B cell (primary cell): ENCODE measurements at regions not wholly inside any gene's neighbourhood (a gene's known extent, or its start where the extent isn't known, plus 50 kb on each side); places are given as distances from the start of the nearest gene placed in this dataset.

ENCODE experiments used
- ATAC-seq: fragments of 200-7000 bp; cut with Tn5 transposase; one replicate; pipeline ENCODE4 v1.10.0; 2021; ENCODE audit warnings: low read depth, mild to moderate bottlenecking, moderate number of reproducible peaks, moderate library complexity
- CTCF ChIA-PET: fragments of 350-600 bp; sonication (Branson Sonifier 250); formaldehyde crosslinking; loops from one replicate; lab custom pipeline; 2021; ENCODE audit warnings: antibody characterized with exemption, inconsistent platforms; lab: Charles Lee
- POLR2A ChIA-PET: fragments of 350-600 bp; sonication (Branson Sonifier 250); formaldehyde crosslinking; loops from one replicate; lab custom pipeline; 2021; ENCODE audit warnings: antibody characterized with exemption; lab: Charles Lee
- DNase-seq: peaks from one replicate; pipeline ENCODE4 v3.0.0; 2013
- H2AFZ ChIP-seq: 2 replicates; pipeline ENCODE4 v1.6.1; 2012; ENCODE audit warnings: mild to moderate bottlenecking, low read depth, low read length; ENCODE audit not compliant: insufficient read depth, poor library complexity, severe bottlenecking
- H3K27ac ChIP-seq, 2 donors: 1 replicate in 1 of 2; 2 replicates in 1 of 2; pipeline ENCODE4 v1.5.1; 2012 to 2013; ENCODE audit warnings: low read length in 2 of 2, mild to moderate bottlenecking in 2 of 2, moderate library complexity in 1 of 2
- H3K27me3 ChIP-seq, 4 experiments: fragments of 200-600 bp in 1 of 4; sonication (generic) in 1 of 4; replicated peaks in 1 of 4; 1 replicate in 2 of 4; 2 replicates in 2 of 4; pipeline versions ENCODE4 v1.6.1 to v1.7.0; 2013 to 2016; ENCODE audit warnings: low read length in 3 of 4, mild to moderate bottlenecking in 2 of 4, mixed read lengths in 1 of 4, moderate library complexity in 1 of 4; ENCODE audit not compliant: insufficient read depth in 4 of 4, control insufficient read depth in 3 of 4; ENCODE audit errors: control extremely low read depth in 1 of 4
- H3K36me3 ChIP-seq, 2 experiments: replicated peaks in 1 of 2; 1 replicate in 1 of 2; 2 replicates in 1 of 2; pipeline versions ENCODE4 v1.6.1 to v1.7.1; 2013; ENCODE audit warnings: low read length in 1 of 2; ENCODE audit not compliant: insufficient read depth in 2 of 2, control insufficient read depth in 1 of 2; ENCODE audit errors: control extremely low read depth in 1 of 2, extremely low read depth in 1 of 2
- H3K4me1 ChIP-seq, 2 donors: fragments of 200-600 bp in 1 of 2; sonication (generic) in 1 of 2; 1 replicate in 1 of 2; 2 replicates in 1 of 2; pipeline versions ENCODE4 v1.5.1 to v1.6.1; 2013 to 2017; ENCODE audit warnings: low read length in 2 of 2; ENCODE audit not compliant: control insufficient read depth in 2 of 2, insufficient read depth in 2 of 2
- H3K4me2 ChIP-seq: replicated peaks from 2 replicates; pipeline ENCODE3; 2012; ENCODE audit warnings: mild to moderate bottlenecking, low read depth, low read length; ENCODE audit not compliant: poor library complexity, severe bottlenecking
- H3K4me3 ChIP-seq, 5 experiments: fragments of 200-600 bp in 1 of 5; sonication (generic) in 1 of 5; 1 replicate in 3 of 5; 2 replicates in 2 of 5; pipeline versions ENCODE4 v1.5.1 to v1.7.0; 2011 to 2016; ENCODE audit warnings: low read length in 4 of 5, mild to moderate bottlenecking in 4 of 5, low read depth in 2 of 5, control low read depth in 1 of 5, moderate library complexity in 1 of 5; ENCODE audit not compliant: insufficient read depth in 1 of 5; ENCODE audit errors: control extremely low read depth in 1 of 5, extremely low read depth in 1 of 5
- H3K79me2 ChIP-seq: fragments of 200-600 bp; sonication (generic); one replicate; pipeline ENCODE4 v1.6.0; 2016; ENCODE audit warnings: low read length; ENCODE audit not compliant: control insufficient read depth, insufficient read depth
- H3K9ac ChIP-seq: fragments of 200-600 bp; sonication (generic); 2 replicates; pipeline ENCODE4 v1.6.1; 2017; ENCODE audit warnings: mild to moderate bottlenecking, low read length, moderate library complexity
- H3K9me3 ChIP-seq, 3 donors: one replicate each; pipeline versions ENCODE4 v1.6.1 to v1.7.1; 2013; ENCODE audit warnings: low read length in 2 of 3; ENCODE audit not compliant: control insufficient read depth in 2 of 3, insufficient read depth in 1 of 3; ENCODE audit errors: control extremely low read depth in 1 of 3
- H4K20me1 ChIP-seq: 2 replicates; pipeline ENCODE4 v1.6.0; 2012; ENCODE audit warnings: mild to moderate bottlenecking, low read length; ENCODE audit not compliant: insufficient read depth, control insufficient read depth, poor library complexity, severe bottlenecking
- H3K27ac Mint-ChIP-seq: one replicate; pipeline ENCODE4 v1.8.0; 2021; ENCODE audit warnings: mixed read lengths
- H3K27me3 Mint-ChIP-seq: one replicate; pipeline ENCODE4 v1.8.0; 2021; ENCODE audit warnings: mixed read lengths
- H3K4me1 Mint-ChIP-seq: one replicate; pipeline ENCODE4 v1.8.0; 2021; ENCODE audit warnings: mixed read lengths
- H3K4me3 Mint-ChIP-seq: one replicate; pipeline ENCODE4 v1.8.0; 2021; ENCODE audit warnings: mixed read lengths
- H3K9me3 Mint-ChIP-seq: one replicate; pipeline ENCODE4 v1.8.0; 2022; ENCODE audit warnings: mixed read lengths; ENCODE audit not compliant: insufficient read depth
- EZH2 ChIP-seq: IDR thresholded peaks from 2 replicates; pipeline ENCODE4 v1.6.1; 2012; ENCODE audit warnings: borderline replicate concordance, low read depth, mild to moderate bottlenecking, moderate library complexity, low read length; ENCODE audit not compliant: insufficient read depth, poor library complexity, severe bottlenecking
- WGBS: methylation state at CpG from one replicate; pipeline ENCODE4 v1.1.5; 2013; ENCODE audit warnings: missing lambda C conversion rate; ENCODE audit not compliant: insufficient coverage; 5-methylcytosine and 5-hydroxymethylcytosine counted together
- intact Hi-C: fragments of 100-400 bp; cut with micrococcal nuclease; formaldehyde crosslinking; loops from one replicate; pipeline ENCODE4 v1.10.0; 2022
- TF ChIP-seq, protein P1 (sequence below): fragments of 200-600 bp; IDR thresholded peaks from one replicate; pipeline ENCODE4 v1.8.0; 2022; ENCODE audit warnings: antibody characterized with exemption, mild to moderate bottlenecking

GRCh38 chr11:37947821-37948220, 1349.8 kb upstream of the RAG2 start:
- no peak overlapping the region for H3K4me2 ChIP-seq
- no peaks in the 10 kb centered on the region for H3K27me3 Mint-ChIP-seq
- TF ChIP-seq, protein P1, sequence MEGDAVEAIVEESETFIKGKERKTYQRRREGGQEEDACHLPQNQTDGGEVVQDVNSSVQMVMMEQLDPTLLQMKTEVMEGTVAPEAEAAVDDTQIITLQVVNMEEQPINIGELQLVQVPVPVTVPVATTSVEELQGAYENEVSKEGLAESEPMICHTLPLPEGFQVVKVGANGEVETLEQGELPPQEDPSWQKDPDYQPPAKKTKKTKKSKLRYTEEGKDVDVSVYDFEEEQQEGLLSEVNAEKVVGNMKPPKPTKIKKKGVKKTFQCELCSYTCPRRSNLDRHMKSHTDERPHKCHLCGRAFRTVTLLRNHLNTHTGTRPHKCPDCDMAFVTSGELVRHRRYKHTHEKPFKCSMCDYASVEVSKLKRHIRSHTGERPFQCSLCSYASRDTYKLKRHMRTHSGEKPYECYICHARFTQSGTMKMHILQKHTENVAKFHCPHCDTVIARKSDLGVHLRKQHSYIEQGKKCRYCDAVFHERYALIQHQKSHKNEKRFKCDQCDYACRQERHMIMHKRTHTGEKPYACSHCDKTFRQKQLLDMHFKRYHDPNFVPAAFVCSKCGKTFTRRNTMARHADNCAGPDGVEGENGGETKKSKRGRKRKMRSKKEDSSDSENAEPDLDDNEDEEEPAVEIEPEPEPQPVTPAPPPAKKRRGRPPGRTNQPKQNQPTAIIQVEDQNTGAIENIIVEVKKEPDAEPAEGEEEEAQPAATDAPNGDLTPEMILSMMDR: no peak
- TF ChIP-seq EZH2: no peak
- POLR2A ChIA-PET: no interaction called here
- intact Hi-C loops: no loop called here
- no peaks in the 10 kb centered on the region for H3K79me2 ChIP-seq
- H3K27me3 ChIP-seq: no peaks in the 10 kb centered on the region
- no peak overlapping the region for H2AFZ ChIP-seq
- DNase-seq (no peak), ATAC-seq (no peak)
- no peaks in the 10 kb centered on the region for H4K20me1 ChIP-seq
- no peak overlapping the region for H3K4me3 Mint-ChIP-seq
- no peaks in the 10 kb centered on the region for H3K4me1 Mint-ChIP-seq
- no peak overlapping the region for H3K27ac ChIP-seq
- CTCF ChIA-PET: no interaction called here
- no peak overlapping the region for H3K9ac ChIP-seq
- H3K4me1 ChIP-seq: no peaks in the 10 kb centered on the region
- no peaks in the 10 kb centered on the region for H3K9me3 Mint-ChIP-seq
- WGBS: 88% methylated on average over 3 of the region's 3 CpGs
- H3K9me3 ChIP-seq: peaks cover 2 to 8% (median 4%) of the 10 kb centered on the region in 3 donors
- H3K4me3 ChIP-seq: no peak overlapping the region
- H3K27ac Mint-ChIP-seq: no peak overlapping the region
- no peaks in the 10 kb centered on the region for H3K36me3 ChIP-seq

DNA sequence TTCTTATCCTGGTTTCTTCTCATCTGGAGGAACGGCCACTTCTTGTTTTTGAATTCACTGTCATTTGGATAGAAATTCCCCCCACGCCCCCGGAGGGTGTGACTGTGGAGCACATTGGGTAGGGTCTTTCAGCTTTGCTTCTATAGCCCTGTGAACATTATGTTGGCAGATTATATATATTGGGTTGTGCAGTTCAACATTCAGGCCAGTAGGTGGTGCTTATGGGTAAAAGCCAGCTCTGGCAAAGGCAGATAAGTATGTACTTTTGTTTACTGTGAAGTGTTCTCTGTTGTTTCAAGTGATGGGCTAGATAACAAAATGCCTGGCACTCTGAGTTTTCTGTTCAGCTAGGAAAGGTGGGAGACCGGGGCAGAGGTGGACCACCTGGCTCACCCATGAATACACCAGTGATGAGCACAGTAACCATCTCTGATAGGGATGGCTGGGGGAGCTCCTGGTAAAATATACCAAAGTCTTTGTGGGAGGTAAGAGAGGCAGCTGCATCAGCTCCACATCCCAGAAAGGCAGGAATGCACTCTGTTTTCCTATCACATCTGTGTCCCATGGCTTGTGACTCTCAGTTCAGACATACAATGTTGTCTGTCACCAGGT, 1348.2 kb upstream of the RAG2 start:
- no peaks in the 10 kb centered on the region for H3K27me3 Mint-ChIP-seq
- Histone ChIP-seq H2AFZ (no peak overlapping the region), H3K79me2 (no peaks in the 10 kb centered on the region), H3K9me3 (peaks cover 3 to 8% (median 4%) of the 10 kb centered on the region in 3 donors), H3K27ac (no peak overlapping the region), H3K4me1 (no peaks in the 10 kb centered on the region), H4K20me1 (no peaks in the 10 kb centered on the region), H3K9ac (no peak overlapping the region), H3K4me3 (no peak overlapping the region), H3K27me3 (no peaks in the 10 kb centered on the region), H3K36me3 (no peaks in the 10 kb centered on the region), H3K4me2 (no peak overlapping the region)
- no peak for ATAC-seq
- TF ChIP-seq, protein P1: peak; percentile 38
- TF ChIP-seq EZH2: no peak
- H3K27ac Mint-ChIP-seq: no peak overlapping the region
- intact Hi-C loops: no loop called here
- H3K4me1 Mint-ChIP-seq: no peaks in the 10 kb centered on the region
- no peak overlapping the region for H3K4me3 Mint-ChIP-seq
- WGBS: 60% methylated on average over 1 of the region's 4 CpGs
- no peaks in the 10 kb centered on the region for H3K9me3 Mint-ChIP-seq
- CTCF ChIA-PET: no interaction called here
- POLR2A ChIA-PET: no interaction called here
- DNase-seq: no peak
